RWPE2 (cell line): ENCODE measurements at regions not wholly inside any gene's neighbourhood (a gene's known extent, or its start where the extent isn't known, plus 50 kb on each side); places are given as distances from the start of the nearest gene placed in this dataset.

Experiments
- ATAC-seq: fragments of 200-7000 bp; cut with Tn5 transposase; 3 replicates; pipeline ENCODE4 v1.9.1; 2021; ENCODE audit warnings: low read depth
- DNase-seq: peaks from one replicate; pipeline ENCODE4 v3.0.0-alpha.2; 2020; ENCODE audit warnings: low spot score
- H3K27ac ChIP-seq: fragments of 450-650 bp; 2 replicates; pipeline ENCODE4 v1.5.1; 2017; ENCODE audit warnings: mild to moderate bottlenecking; ENCODE audit not compliant: poor library complexity, severe bottlenecking
- H3K27me3 ChIP-seq: fragments of 250-450 bp; sonication (Bioruptor Pico); 2 replicates; pipeline ENCODE4 v1.5.1; 2021; ENCODE audit warnings: mild to moderate bottlenecking, moderate library complexity; ENCODE audit not compliant: insufficient read depth, poor library complexity, severe bottlenecking
- H3K36me3 ChIP-seq: fragments of 250-450 bp; sonication (Bioruptor Pico); 2 replicates; pipeline ENCODE4 v1.5.1; 2020; ENCODE audit warnings: low read depth, mild to moderate bottlenecking, moderate library complexity
- H3K4me1 ChIP-seq: fragments of 250-450 bp; sonication (Bioruptor Pico); 2 replicates; pipeline ENCODE4 v1.5.1; 2021; ENCODE audit warnings: mild to moderate bottlenecking, moderate library complexity; ENCODE audit not compliant: insufficient read depth, poor library complexity, severe bottlenecking
- H3K4me3 ChIP-seq: fragments of 250-450 bp; sonication (Bioruptor Pico); 2 replicates; pipeline ENCODE4 v1.5.1; 2021; ENCODE audit warnings: mild to moderate bottlenecking, moderate library complexity; ENCODE audit not compliant: severe bottlenecking
- H3K9me3 ChIP-seq: fragments of 250-450 bp; sonication (Bioruptor Pico); 2 replicates; pipeline ENCODE4 v1.5.1; 2021; ENCODE audit warnings: mild to moderate bottlenecking, moderate library complexity; ENCODE audit not compliant: severe bottlenecking
- CTCF ChIP-seq: fragments of 450-650 bp; IDR thresholded peaks from one replicate; pipeline ENCODE4 v1.5.1; 2017; ENCODE audit warnings: mild to moderate bottlenecking, moderate library complexity; ENCODE audit not compliant: poor library complexity, severe bottlenecking

- no peaks in the 10 kb centered on the region for H3K36me3 ChIP-seq
- no peaks in the 10 kb centered on the region for H3K27me3 ChIP-seq
- peaks cover 13% of the 10 kb centered on the region for H3K4me1 ChIP-seq
- ATAC-seq (no peak), DNase-seq (no peak)
- H3K4me3 ChIP-seq, result no peak overlapping the region
- H3K9me3 ChIP-seq, result no peaks in the 10 kb centered on the region
- no peak overlapping the region for H3K27ac ChIP-seq
- TF ChIP-seq CTCF, result no peak
These were observed 276.8 kb upstream of the SESN3 start for GRCh38 chr11:95507794-95508193.

GRCh38 chr11:95506777-95507176, 275.8 kb upstream of the SESN3 start:
- ATAC-seq (no peak), DNase-seq (no peak)
- H3K4me1 ChIP-seq, result peaks cover 4% of the 10 kb centered on the region
- no peak for TF ChIP-seq CTCF
- H3K4me3 ChIP-seq, result no peak overlapping the region
- no peak overlapping the region for H3K27ac ChIP-seq
- H3K27me3 ChIP-seq, result no peaks in the 10 kb centered on the region
- H3K36me3 ChIP-seq, result no peaks in the 10 kb centered on the region
- no peaks in the 10 kb centered on the region for H3K9me3 ChIP-seq

- no peak for DNase-seq
- no peak overlapping the region for H3K27ac ChIP-seq
- no peak for ATAC-seq
These were observed 275.0 kb upstream of the SESN3 start for GRCh38 chr11:95505927-95506426.

GRCh38 chr11:95503047-95503446, 272.0 kb upstream of the SESN3 start:
- H3K27me3 ChIP-seq, result no peaks in the 10 kb centered on the region
- no peaks in the 10 kb centered on the region for H3K36me3 ChIP-seq
- TF ChIP-seq CTCF, result no peak
- no peak for ATAC-seq
- no peak overlapping the region for H3K4me3 ChIP-seq
- DNase-seq, result no peak
- H3K27ac ChIP-seq, result no peak overlapping the region
- H3K9me3 ChIP-seq, result no peaks in the 10 kb centered on the region
- H3K4me1 ChIP-seq, result peaks cover 25% of the 10 kb centered on the region

More at GRCh38 chr11:95505927-95506426, 275.0 kb upstream of the SESN3 start:
- H3K4me1 ChIP-seq, result no peaks in the 10 kb centered on the region
- no peaks in the 10 kb centered on the region for H3K9me3 ChIP-seq
- H3K27me3 ChIP-seq, result no peaks in the 10 kb centered on the region
- no peak overlapping the region for H3K4me3 ChIP-seq
- TF ChIP-seq CTCF, result no peak
- no peaks in the 10 kb centered on the region for H3K36me3 ChIP-seq

- no peak for TF ChIP-seq CTCF
- Histone ChIP-seq H3K4me1 (peaks cover 26% of the 10 kb centered on the region), H3K9me3 (no peaks in the 10 kb centered on the region), H3K36me3 (no peaks in the 10 kb centered on the region), H3K27me3 (no peaks in the 10 kb centered on the region), H3K27ac (no peak overlapping the region), H3K4me3 (no peak overlapping the region)
- no peak for DNase-seq
- ATAC-seq, result no peak
These were observed 271.5 kb upstream of the SESN3 start for GRCh38 chr11:95502522-95502921.
